C4-2B (cell line): ENCODE measurements at regions not wholly inside any gene's neighbourhood (a gene's known extent, or its start where the extent isn't known, plus 50 kb on each side); places are given as distances from the start of the nearest gene placed in this dataset.

Experiments
- CTCF ChIP-seq: fragments of 450-650 bp; conservative IDR thresholded peaks from 2 replicates; pipeline ENCODE4 v1.5.1; 2017; ENCODE audit warnings: mild to moderate bottlenecking
- ZFX ChIP-seq: fragments of 450-650 bp; IDR thresholded peaks from 2 replicates; pipeline ENCODE4 v1.6.1; 2017

- TF ChIP-seq CTCF (no peak), ZFX (no peak)
These were observed 759.7 kb upstream of the FANCL start for GRCh38 chr2:59000796-59001195.
